Gastroesophageal sphincter (tissue), 3 donors: ENCODE measurements at regions not wholly inside any gene's neighbourhood (a gene's known extent, or its start where the extent isn't known, plus 50 kb on each side); places are given as distances from the start of the nearest gene placed in this dataset.

Experiments used
- CTCF ChIP-seq, 4 experiments: fragments of 200-600 bp in 2 of 4; fragments of 450-650 bp in 2 of 4; sonication (generic) in 1 of 4; IDR thresholded peaks; one replicate each; pipeline ENCODE4 v1.5.1; 2017 to 2019; ENCODE audit warnings: antibody characterized with exemption in 4 of 4, mild to moderate bottlenecking in 2 of 4, moderate library complexity in 2 of 4
- POLR2A ChIP-seq, 2 donors: fragments of 450-650 bp; IDR thresholded peaks; one replicate each; pipeline ENCODE4 v1.6.1; 2017; ENCODE audit warnings: antibody characterized with exemption in 2 of 2, mild to moderate bottlenecking in 2 of 2, moderate library complexity in 1 of 2
- POLR2AphosphoS5 ChIP-seq: sonication (generic); formaldehyde crosslinking; IDR thresholded peaks from one replicate; pipeline ENCODE4 v1.6.1; 2017; ENCODE audit warnings: antibody characterized with exemption

DNA sequence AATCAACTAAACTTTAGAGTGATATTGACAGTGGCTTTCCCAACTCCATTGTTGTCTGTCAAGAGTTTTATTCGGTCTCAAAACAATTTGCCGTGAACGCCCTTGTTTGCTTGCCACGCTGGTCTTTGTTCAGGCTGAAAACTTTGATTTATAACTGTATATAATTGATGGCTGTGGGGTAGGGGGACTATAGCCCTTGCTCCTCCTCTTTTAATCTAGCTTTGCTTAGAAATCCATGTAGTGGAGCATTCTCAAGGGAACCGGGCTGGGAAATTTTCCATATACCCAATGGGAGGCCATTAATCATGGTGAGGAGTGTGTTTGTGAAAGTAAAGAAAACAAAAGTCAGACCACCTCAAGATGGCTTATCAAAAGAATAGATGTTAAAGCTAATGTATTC, 339.8 kb upstream of the RARB start:
- TF ChIP-seq CTCF (IDR thresholded peaks at IDR 0.05) (no peak), POLR2A (IDR thresholded peaks at IDR 0.05) (no peak), POLR2AphosphoS5 (no peak)
